Activated naive CD8-positive, alpha-beta T cell treated with anti-CD3 and anti-CD28 coated beads, Interleukin-2, amount 10 ng/mL, durations not matched to agents 7 days and 5 days (primary cell): ENCODE measurements at regions not wholly inside any gene's neighbourhood (a gene's known extent, or its start where the extent isn't known, plus 50 kb on each side); places are given as distances from the start of the nearest gene placed in this dataset.

Source experiments
- ATAC-seq: fragments of 150-1000 bp; cut with Tn5 transposase; one replicate; pipeline ENCODE4 v1.10.0; 2021; ENCODE audit warnings: low read depth, moderate library complexity
- POLR2A ChIA-PET: fragments of 350-600 bp; sonication (Branson Sonifier 250); formaldehyde crosslinking; loops from one replicate; lab custom pipeline; 2021; ENCODE audit warnings: antibody characterized with exemption; lab: Charles Lee
- DNase-seq: peaks from one replicate; pipeline ENCODE4 v3.0.0; 2021
- H3K27ac Mint-ChIP-seq: one replicate; pipeline ENCODE4 v1.8.0; 2022; ENCODE audit warnings: mild to moderate bottlenecking, mixed read lengths
- H3K27me3 Mint-ChIP-seq: one replicate; pipeline ENCODE4 v1.8.0; 2022; ENCODE audit warnings: mild to moderate bottlenecking, moderate library complexity, mixed read lengths
- H3K36me3 Mint-ChIP-seq: one replicate; pipeline ENCODE4 v1.8.0; 2021; ENCODE audit warnings: mild to moderate bottlenecking, mixed read lengths
- H3K4me1 Mint-ChIP-seq: one replicate; pipeline ENCODE4 v1.8.0; 2021; ENCODE audit warnings: mixed read lengths
- H3K4me3 Mint-ChIP-seq: one replicate; pipeline ENCODE4 v1.8.0; 2022; ENCODE audit warnings: mild to moderate bottlenecking, moderate library complexity, mixed read lengths
- H3K9me3 Mint-ChIP-seq: one replicate; pipeline ENCODE4 v1.8.0; 2021; ENCODE audit warnings: mixed read lengths

- ATAC-seq (no peak), DNase-seq (no peak)
- no peaks in the 10 kb centered on the region for H3K4me1 Mint-ChIP-seq
- no peaks in the 10 kb centered on the region for H3K36me3 Mint-ChIP-seq
- H3K4me3 Mint-ChIP-seq = no peak overlapping the region
- no peak overlapping the region for H3K27ac Mint-ChIP-seq
- no peaks in the 10 kb centered on the region for H3K9me3 Mint-ChIP-seq
- POLR2A ChIA-PET = no interaction called here
- H3K27me3 Mint-ChIP-seq = peaks cover 14% of the 10 kb centered on the region
Observed at GRCh38 chr2:239610457-239611221, 209.8 kb upstream of the HDAC4 start.

DNA sequence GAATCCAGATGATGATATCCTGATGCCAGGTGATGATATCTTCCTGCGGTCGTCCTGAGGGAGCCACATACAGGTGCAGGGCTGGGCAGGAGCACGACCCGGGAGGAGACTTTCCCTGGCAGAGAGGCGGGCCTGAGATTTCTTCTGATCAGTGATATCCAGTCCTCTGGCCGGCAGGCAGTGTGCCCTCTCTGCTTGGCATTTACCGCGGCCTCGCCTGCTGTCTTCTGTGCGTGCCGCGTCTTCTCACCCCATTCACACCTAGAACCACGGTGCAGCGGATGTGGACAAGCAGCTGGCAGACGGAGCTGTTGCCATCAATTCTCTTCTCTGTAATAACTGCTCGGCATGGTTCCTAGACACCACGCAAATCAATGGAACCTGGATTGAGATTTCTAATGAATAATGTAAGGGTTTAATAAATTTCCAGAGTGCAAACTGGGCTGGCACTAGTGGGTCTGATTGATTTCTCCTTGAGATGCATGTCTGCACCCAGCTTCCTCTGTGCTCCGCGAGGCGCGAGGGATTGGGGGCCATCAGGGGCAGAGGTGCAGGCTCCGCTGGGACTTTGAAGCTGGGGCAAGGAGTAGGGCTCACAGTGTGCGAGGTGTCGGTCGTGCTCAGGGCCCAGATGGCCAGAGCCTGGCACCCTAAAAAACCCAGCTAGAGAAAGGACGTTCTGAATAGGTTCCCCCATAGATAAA lies 208.9 kb upstream of the HDAC4 start:
- H3K27ac Mint-ChIP-seq = no peak overlapping the region
- no peaks in the 10 kb centered on the region for H3K36me3 Mint-ChIP-seq
- no peaks in the 10 kb centered on the region for H3K4me1 Mint-ChIP-seq
- H3K4me3 Mint-ChIP-seq = no peak overlapping the region
- peaks cover 16% of the 10 kb centered on the region for H3K27me3 Mint-ChIP-seq
- ATAC-seq (no peak), DNase-seq (no peak)
- H3K9me3 Mint-ChIP-seq = no peaks in the 10 kb centered on the region
- POLR2A ChIA-PET = no interaction called here

DNA sequence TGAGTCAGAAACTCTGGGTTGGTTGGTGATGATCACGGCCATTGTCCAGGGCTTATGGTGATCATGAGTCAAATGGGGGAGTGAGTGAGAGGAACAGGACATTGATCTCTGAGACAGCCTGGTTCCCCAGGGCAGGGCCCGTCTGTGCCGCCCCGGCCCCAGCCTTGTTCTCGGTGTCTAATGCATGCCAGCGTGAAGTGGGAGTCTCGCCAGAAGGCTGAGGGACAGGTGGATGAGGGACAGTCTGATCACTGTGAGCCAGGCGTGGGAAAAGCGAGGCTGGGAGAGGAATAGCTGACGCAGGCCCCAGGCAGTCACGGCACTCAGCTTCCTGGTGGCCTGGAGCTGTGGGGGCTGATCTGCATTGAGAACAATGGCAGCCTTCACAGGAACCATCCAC lies 208.3 kb upstream of the HDAC4 start:
- POLR2A ChIA-PET = no interaction called here

GRCh38 chr2:239608723-239609122 lies 207.9 kb upstream of the HDAC4 start:
- Mint-ChIP-seq H3K4me3 (no peak overlapping the region), H3K27ac (no peak overlapping the region), H3K4me1 (no peaks in the 10 kb centered on the region), H3K27me3 (peaks cover 20% of the 10 kb centered on the region), H3K36me3 (no peaks in the 10 kb centered on the region), H3K9me3 (no peaks in the 10 kb centered on the region)
- DNase-seq (no peak), ATAC-seq (no peak)
- POLR2A ChIA-PET = no interaction called here

More for the DNA sequence above, 208.3 kb upstream of the HDAC4 start:
- H3K27me3 Mint-ChIP-seq = peaks cover 17% of the 10 kb centered on the region
- no peak overlapping the region for H3K27ac Mint-ChIP-seq
- H3K4me3 Mint-ChIP-seq = no peak overlapping the region
- no peaks in the 10 kb centered on the region for H3K36me3 Mint-ChIP-seq
- DNase-seq = no peak
- ATAC-seq = no peak
- no peaks in the 10 kb centered on the region for H3K4me1 Mint-ChIP-seq
- no peaks in the 10 kb centered on the region for H3K9me3 Mint-ChIP-seq

DNA sequence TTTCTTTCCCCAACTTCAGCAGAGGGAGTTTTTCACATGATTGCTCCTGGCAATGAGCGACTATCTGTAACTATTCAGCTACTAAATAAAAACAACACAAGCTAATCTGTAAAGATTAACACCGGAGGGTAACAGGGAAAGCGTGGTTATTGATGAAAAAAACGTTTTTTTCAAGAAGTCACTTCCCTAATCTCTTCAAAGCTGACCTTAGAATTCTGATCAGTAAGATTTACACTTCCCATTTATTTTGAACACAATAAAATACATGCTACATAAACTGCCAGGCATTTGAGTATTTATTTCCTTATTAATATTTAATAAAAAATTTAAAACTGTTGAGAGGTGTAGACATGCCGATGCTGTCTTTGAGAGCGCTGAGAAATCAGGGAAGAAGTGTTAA lies 207.4 kb upstream of the HDAC4 start:
- no peak overlapping the region for H3K27ac Mint-ChIP-seq
- no peaks in the 10 kb centered on the region for H3K36me3 Mint-ChIP-seq

GRCh38 chr2:239607517-239608191 lies 206.8 kb upstream of the HDAC4 start:
- Mint-ChIP-seq H3K27ac (no peak overlapping the region), H3K4me3 (no peak overlapping the region), H3K36me3 (no peaks in the 10 kb centered on the region), H3K27me3 (peaks cover 20% of the 10 kb centered on the region), H3K9me3 (no peaks in the 10 kb centered on the region), H3K4me1 (no peaks in the 10 kb centered on the region)
- POLR2A ChIA-PET = no interaction called here
- ATAC-seq = no peak
- peak; percentile 7 for DNase-seq

More for the DNA sequence above, 207.4 kb upstream of the HDAC4 start:
- no peak for ATAC-seq
- H3K4me3 Mint-ChIP-seq = no peak overlapping the region
- H3K9me3 Mint-ChIP-seq = no peaks in the 10 kb centered on the region
- DNase-seq = no peak
- POLR2A ChIA-PET = no interaction called here
- no peaks in the 10 kb centered on the region for H3K4me1 Mint-ChIP-seq
- peaks cover 20% of the 10 kb centered on the region for H3K27me3 Mint-ChIP-seq

GRCh38 chr2:239606741-239607516 lies 206.1 kb upstream of the HDAC4 start:
- Mint-ChIP-seq H3K4me1 (no peaks in the 10 kb centered on the region), H3K4me3 (no peak overlapping the region), H3K27me3 (peaks cover 20% of the 10 kb centered on the region), H3K27ac (no peak overlapping the region), H3K9me3 (no peaks in the 10 kb centered on the region), H3K36me3 (no peaks in the 10 kb centered on the region)
- DNase-seq (no peak), ATAC-seq (no peak)
- POLR2A ChIA-PET = no interaction called here

DNA sequence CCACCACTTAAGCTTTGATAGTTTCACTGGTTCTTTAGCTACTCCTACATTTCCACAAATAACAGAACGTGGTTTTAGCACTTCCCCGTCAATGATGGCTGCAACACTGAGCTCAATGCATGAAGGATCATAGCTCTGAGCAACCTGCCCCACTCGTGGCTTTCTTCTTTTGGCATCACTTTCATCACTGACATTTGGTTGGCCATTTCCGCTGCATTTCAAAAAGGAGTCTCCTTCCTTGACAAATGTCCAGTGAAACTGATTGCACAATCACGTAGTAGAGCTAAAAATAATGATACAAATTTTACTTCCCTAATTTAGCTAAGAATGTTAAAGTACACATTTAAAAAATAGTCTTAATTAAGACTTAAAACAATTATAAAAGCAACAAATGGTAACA lies 205.2 kb upstream of the HDAC4 start:
- H3K4me1 Mint-ChIP-seq = no peaks in the 10 kb centered on the region
- no peaks in the 10 kb centered on the region for H3K9me3 Mint-ChIP-seq
- no peaks in the 10 kb centered on the region for H3K36me3 Mint-ChIP-seq
- ATAC-seq = no peak
- H3K27ac Mint-ChIP-seq = no peak overlapping the region
- POLR2A ChIA-PET = no interaction called here
- no peak for DNase-seq
- peaks cover 22% of the 10 kb centered on the region for H3K27me3 Mint-ChIP-seq
- H3K4me3 Mint-ChIP-seq = no peak overlapping the region

- Mint-ChIP-seq H3K4me3 (no peak overlapping the region), H3K27me3 (peaks cover 22% of the 10 kb centered on the region), H3K36me3 (no peaks in the 10 kb centered on the region), H3K9me3 (no peaks in the 10 kb centered on the region), H3K4me1 (no peaks in the 10 kb centered on the region), H3K27ac (no peak overlapping the region)
- POLR2A ChIA-PET = no interaction called here
- DNase-seq (no peak), ATAC-seq (no peak)
Observed at GRCh38 chr2:239605409-239605808, 204.6 kb upstream of the HDAC4 start.

- Mint-ChIP-seq H3K27me3 (peaks cover 22% of the 10 kb centered on the region), H3K27ac (no peak overlapping the region), H3K9me3 (no peaks in the 10 kb centered on the region), H3K4me1 (no peaks in the 10 kb centered on the region), H3K4me3 (no peak overlapping the region), H3K36me3 (no peaks in the 10 kb centered on the region)
- DNase-seq (no peak), ATAC-seq (no peak)
- POLR2A ChIA-PET = no interaction called here
Observed at GRCh38 chr2:239604861-239605260, 204.0 kb upstream of the HDAC4 start.

- Mint-ChIP-seq H3K9me3 (no peaks in the 10 kb centered on the region), H3K27ac (no peak overlapping the region), H3K36me3 (no peaks in the 10 kb centered on the region), H3K4me3 (no peak overlapping the region), H3K27me3 (peaks cover 22% of the 10 kb centered on the region), H3K4me1 (no peaks in the 10 kb centered on the region)
- POLR2A ChIA-PET = no interaction called here
- ATAC-seq (no peak), DNase-seq (peak; percentile 8)
Observed at GRCh38 chr2:239603411-239604356, 202.9 kb upstream of the HDAC4 start.
